ENCODE measurements at regions not wholly inside any gene's neighbourhood (a gene's known extent, or its start where the extent isn't known, plus 50 kb on each side); places are given as distances from the start of the nearest gene placed in this dataset.

GRCh38 chr4:166386491-166387360 lies 513.7 kb downstream of the TLL1 start:
- TF ChIP-seq CTCF (IDR thresholded peaks at IDR 0.05; ENCODE audit: insufficient read depth, low read depth, low read length, missing control alignments): no peak
- peak; percentile 24 for DNase-seq (ENCODE audit: low read depth)
- no peak overlapping the region for H3K4me3 ChIP-seq (ENCODE audit: low read length)

GRCh38 chr4:166391501-166391900 lies 518.5 kb downstream of the TLL1 start:
- H3K4me3 ChIP-seq (ENCODE audit: low read length): no peak overlapping the region
- DNase-seq (ENCODE audit: low read depth): no peak
- TF ChIP-seq CTCF (IDR thresholded peaks at IDR 0.05; ENCODE audit: insufficient read depth, low read depth, low read length, missing control alignments): no peak

- no peak overlapping the region for H3K4me3 ChIP-seq (ENCODE audit: low read length)
- TF ChIP-seq CTCF (IDR thresholded peaks at IDR 0.05; ENCODE audit: insufficient read depth, low read depth, low read length, missing control alignments): no peak
- no peak for DNase-seq (ENCODE audit: low read depth)
Observed at GRCh38 chr4:166399021-166399420, 526.0 kb downstream of the TLL1 start.

GRCh38 chr4:166400270-166400894 lies 527.3 kb downstream of the TLL1 start:
- no peak overlapping the region for H3K4me3 ChIP-seq (ENCODE audit: low read length)
- no peak for TF ChIP-seq CTCF (IDR thresholded peaks at IDR 0.05; ENCODE audit: insufficient read depth, low read depth, low read length, missing control alignments)
- no peak for DNase-seq (ENCODE audit: low read depth)

GRCh38 chr4:166413356-166413755 lies 540.3 kb downstream of the TLL1 start:
- DNase-seq (ENCODE audit: low read depth): no peak
- H3K4me3 ChIP-seq (ENCODE audit: low read length): no peak overlapping the region
- TF ChIP-seq CTCF (IDR thresholded peaks at IDR 0.05; ENCODE audit: insufficient read depth, low read depth, low read length, missing control alignments): no peak

GRCh38 chr4:166414431-166414830 lies 541.4 kb downstream of the TLL1 start:
- no peak for DNase-seq (ENCODE audit: low read depth)
- no peak for TF ChIP-seq CTCF (IDR thresholded peaks at IDR 0.05; ENCODE audit: insufficient read depth, low read depth, low read length, missing control alignments)
- H3K4me3 ChIP-seq (ENCODE audit: low read length): no peak overlapping the region

All from epithelial cell of esophagus (primary cell).